ENCODE measurements at regions not wholly inside any gene's neighbourhood (a gene's known extent, or its start where the extent isn't known, plus 50 kb on each side); places are given as distances from the start of the nearest gene placed in this dataset.

GRCh38 chr2:16255120-16255519 is 314.8 kb downstream of the MYCN start:
- TF ChIP-seq CTCF (IDR thresholded peaks at IDR 0.05) (no peak), POLR2A (IDR thresholded peaks at IDR 0.05) (no peak)
